GM23338 (cell line): ENCODE measurements at regions not wholly inside any gene's neighbourhood (a gene's known extent, or its start where the extent isn't known, plus 50 kb on each side); places are given as distances from the start of the nearest gene placed in this dataset.

Experiments used
- CREB1 ChIP-seq: fragments of 250-450 bp; sonication (Bioruptor Pico); IDR thresholded peaks from 2 replicates; pipeline ENCODE4 v1.5.0; 2020; ENCODE audit warnings: low read depth, mild to moderate bottlenecking, moderate library complexity
- CTCF ChIP-seq, 2 experiments: fragments of 200-600 bp in 1 of 2; sonication (generic) in 1 of 2; conservative IDR thresholded peaks; 2 replicates each; pipeline versions ENCODE4 v1.5.1 to v1.6.1; 2016 to 2017; ENCODE audit warnings: antibody characterized with exemption in 2 of 2, low read depth in 2 of 2, mild to moderate bottlenecking in 2 of 2, moderate library complexity in 1 of 2
- ETS1 ChIP-seq: IDR thresholded peaks from 2 replicates; pipeline ENCODE4 v1.6.1; 2016; ENCODE audit warnings: antibody characterized with exemption
- EZH2 ChIP-seq: fragments of 200-600 bp; sonication (generic); IDR thresholded peaks from one replicate; pipeline ENCODE4 v1.8.0; 2017; ENCODE audit warnings: antibody characterized with exemption, mild to moderate bottlenecking, low read depth; ENCODE audit not compliant: unreplicated experiment
- EZH2phosphoT487 ChIP-seq: fragments of 200-600 bp; sonication (generic); IDR thresholded peaks from one replicate; pipeline ENCODE4 v1.8.1; 2018; ENCODE audit warnings: antibody characterized with exemption; ENCODE audit not compliant: unreplicated experiment
- JUNB ChIP-seq: IDR thresholded peaks from one replicate; pipeline ENCODE4 v1.6.1; 2016; ENCODE audit warnings: antibody characterized with exemption; ENCODE audit not compliant: unreplicated experiment
- POLR2AphosphoS5 ChIP-seq: IDR thresholded peaks from 2 replicates; pipeline ENCODE4 v1.6.1; 2016; ENCODE audit warnings: antibody characterized with exemption, low read depth
- ZNF114 ChIP-seq: fragments of 250-450 bp; sonication (Bioruptor Pico); IDR thresholded peaks from 2 replicates; pipeline ENCODE4 v1.5.0; 2020; ENCODE audit warnings: mild to moderate bottlenecking, moderate library complexity
- ZNF462 ChIP-seq: fragments of 250-450 bp; sonication (Bioruptor Pico); IDR thresholded peaks from 2 replicates; pipeline ENCODE4 v1.5.0; 2020; ENCODE audit warnings: mild to moderate bottlenecking, moderate library complexity
- TF ChIP-seq, protein P1 (sequence below): IDR thresholded peaks from one replicate; pipeline ENCODE4 v1.6.1; 2018; ENCODE audit warnings: antibody characterized with exemption; ENCODE audit not compliant: unreplicated experiment

DNA sequence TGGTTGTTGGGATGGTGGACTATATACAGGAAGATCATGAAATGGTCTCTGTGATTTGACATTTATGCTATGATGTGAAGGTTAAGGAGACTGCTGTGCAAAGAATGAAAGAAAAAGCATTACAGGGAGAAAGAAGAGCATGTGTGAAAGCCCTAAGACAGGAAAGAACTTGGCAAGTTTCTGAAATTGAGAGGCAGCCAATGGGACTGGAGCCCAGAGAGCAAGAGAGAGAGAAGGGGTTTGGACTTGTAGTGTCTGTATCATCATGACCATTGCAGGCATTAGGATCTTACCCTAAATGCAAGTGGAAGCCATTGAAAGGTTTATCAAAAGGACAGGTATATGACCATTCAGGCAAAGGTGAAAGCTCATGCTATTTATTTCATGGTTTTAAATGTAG is 147.1 kb downstream of the NAA11 start:
- no peak for TF ChIP-seq EZH2
- no peak for TF ChIP-seq CTCF (conservative IDR thresholded peaks at IDR 0.05; ENCODE audit: low read depth in 2 of 2)
- no peak for TF ChIP-seq EZH2phosphoT487
- no peak for TF ChIP-seq JUNB
- TF ChIP-seq POLR2AphosphoS5 = no peak
- no peak for TF ChIP-seq CREB1 (CRISPR knock-in tag)
- TF ChIP-seq, protein P1, sequence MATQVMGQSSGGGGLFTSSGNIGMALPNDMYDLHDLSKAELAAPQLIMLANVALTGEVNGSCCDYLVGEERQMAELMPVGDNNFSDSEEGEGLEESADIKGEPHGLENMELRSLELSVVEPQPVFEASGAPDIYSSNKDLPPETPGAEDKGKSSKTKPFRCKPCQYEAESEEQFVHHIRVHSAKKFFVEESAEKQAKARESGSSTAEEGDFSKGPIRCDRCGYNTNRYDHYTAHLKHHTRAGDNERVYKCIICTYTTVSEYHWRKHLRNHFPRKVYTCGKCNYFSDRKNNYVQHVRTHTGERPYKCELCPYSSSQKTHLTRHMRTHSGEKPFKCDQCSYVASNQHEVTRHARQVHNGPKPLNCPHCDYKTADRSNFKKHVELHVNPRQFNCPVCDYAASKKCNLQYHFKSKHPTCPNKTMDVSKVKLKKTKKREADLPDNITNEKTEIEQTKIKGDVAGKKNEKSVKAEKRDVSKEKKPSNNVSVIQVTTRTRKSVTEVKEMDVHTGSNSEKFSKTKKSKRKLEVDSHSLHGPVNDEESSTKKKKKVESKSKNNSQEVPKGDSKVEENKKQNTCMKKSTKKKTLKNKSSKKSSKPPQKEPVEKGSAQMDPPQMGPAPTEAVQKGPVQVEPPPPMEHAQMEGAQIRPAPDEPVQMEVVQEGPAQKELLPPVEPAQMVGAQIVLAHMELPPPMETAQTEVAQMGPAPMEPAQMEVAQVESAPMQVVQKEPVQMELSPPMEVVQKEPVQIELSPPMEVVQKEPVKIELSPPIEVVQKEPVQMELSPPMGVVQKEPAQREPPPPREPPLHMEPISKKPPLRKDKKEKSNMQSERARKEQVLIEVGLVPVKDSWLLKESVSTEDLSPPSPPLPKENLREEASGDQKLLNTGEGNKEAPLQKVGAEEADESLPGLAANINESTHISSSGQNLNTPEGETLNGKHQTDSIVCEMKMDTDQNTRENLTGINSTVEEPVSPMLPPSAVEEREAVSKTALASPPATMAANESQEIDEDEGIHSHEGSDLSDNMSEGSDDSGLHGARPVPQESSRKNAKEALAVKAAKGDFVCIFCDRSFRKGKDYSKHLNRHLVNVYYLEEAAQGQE = no peak
- TF ChIP-seq ETS1 = no peak
- no peak for TF ChIP-seq ZNF462
- TF ChIP-seq ZNF114 (CRISPR knock-in tag) = no peak
